ENCODE measurements at regions not wholly inside any gene's neighbourhood (a gene's known extent, or its start where the extent isn't known, plus 50 kb on each side); places are given as distances from the start of the nearest gene placed in this dataset.

DNA sequence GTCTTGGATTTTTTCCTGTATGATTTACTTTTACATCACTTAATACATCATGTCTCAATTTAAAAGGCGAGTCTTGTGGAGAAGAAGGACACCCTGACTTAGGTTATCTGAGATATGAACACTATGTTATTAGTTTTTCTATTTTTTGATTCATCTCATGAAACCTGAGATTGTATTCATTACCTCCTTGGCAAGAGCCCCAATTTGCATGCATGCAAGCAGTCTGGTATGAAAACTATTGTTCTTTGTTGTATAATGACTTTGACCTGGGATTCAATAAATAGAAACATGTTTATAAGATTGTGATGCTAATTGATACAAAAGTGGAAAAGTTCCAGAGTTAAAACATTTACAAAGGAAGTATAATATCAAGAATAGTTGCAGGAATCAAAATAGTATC, 576.1 kb downstream of the NOVA1 start:
- no peak overlapping the region for H3K27ac ChIP-seq (ENCODE audit: extremely low read depth, low read depth, low read length)
- CTCF ChIA-PET (ENCODE audit: low intra/inter-chr PET ratio), result no interaction called here
- no peaks in the 10 kb centered on the region for H3K79me2 ChIP-seq (ENCODE audit: control insufficient read depth, insufficient read depth, low read length)
- BruUV-seq (replicated peaks), result no TSS peak
- no peak overlapping the region for H3K4me2 ChIP-seq (ENCODE audit: insufficient read depth, low read length)
- H3K27me3 ChIP-seq (ENCODE audit: control insufficient read depth in 2 of 2, insufficient read depth in 2 of 2, low read length in 2 of 2), result no peaks in the 10 kb centered on the region
- DNase-seq (ENCODE audit: extremely low read depth in 1 of 4, low spot score in 3 of 4) (no peak), ATAC-seq (no peak), FAIRE-seq (no peak)
- no peaks in the 10 kb centered on the region for H3K36me3 ChIP-seq (ENCODE audit: control insufficient read depth, insufficient read depth, low read length)
- H3K9ac ChIP-seq (ENCODE audit: insufficient read depth in 1 of 2, low read depth in 2 of 2, low read length in 2 of 2), result no peak overlapping the region
- POLR2A ChIA-PET, result no interaction called here
- H2AFZ ChIP-seq (ENCODE audit: low read depth, low read length), result no peak overlapping the region
- TF ChIP-seq ZNF316 (IDR thresholded peaks at IDR 0.05) (no peak), SRSF7 (optimal IDR thresholded peaks at IDR 0.05; ENCODE audit: low read depth, low read length) (no peak), ZNF436 (CRISPR knock-in tag; IDR thresholded peaks at IDR 0.05) (no peak), NCOA1 (IDR thresholded peaks at IDR 0.05; ENCODE audit: low read depth) (no peak), C11orf30 (IDR thresholded peaks at IDR 0.05; ENCODE audit: low read depth) (no peak), ZNF175 (CRISPR knock-in tag; IDR thresholded peaks at IDR 0.05; ENCODE audit: low read depth) (no peak), TFAP4 (CRISPR knock-in tag; IDR thresholded peaks at IDR 0.05; ENCODE audit: borderline replicate concordance) (no peak), SMARCA5 (IDR thresholded peaks at IDR 0.05) (no peak), ZNF584 (CRISPR knock-in tag; IDR thresholded peaks at IDR 0.05; ENCODE audit: low read depth) (no peak), SREBF1 (IDR thresholded peaks at IDR 0.05; ENCODE audit: borderline replicate concordance, low read depth, low read length) (no peak), POU5F1 (IDR thresholded peaks at IDR 0.05; ENCODE audit: borderline replicate concordance, low read depth, low read length, partially characterized antibody) (no peak), PYGO2 (tag; IDR thresholded peaks at IDR 0.05) (no peak), PHB (CRISPR knock-in tag; IDR thresholded peaks at IDR 0.05) (no peak), HDAC3 (IDR thresholded peaks at IDR 0.05; ENCODE audit: borderline replicate concordance, partially characterized antibody) (no peak)
- TF ChIP-seq, protein P1, sequence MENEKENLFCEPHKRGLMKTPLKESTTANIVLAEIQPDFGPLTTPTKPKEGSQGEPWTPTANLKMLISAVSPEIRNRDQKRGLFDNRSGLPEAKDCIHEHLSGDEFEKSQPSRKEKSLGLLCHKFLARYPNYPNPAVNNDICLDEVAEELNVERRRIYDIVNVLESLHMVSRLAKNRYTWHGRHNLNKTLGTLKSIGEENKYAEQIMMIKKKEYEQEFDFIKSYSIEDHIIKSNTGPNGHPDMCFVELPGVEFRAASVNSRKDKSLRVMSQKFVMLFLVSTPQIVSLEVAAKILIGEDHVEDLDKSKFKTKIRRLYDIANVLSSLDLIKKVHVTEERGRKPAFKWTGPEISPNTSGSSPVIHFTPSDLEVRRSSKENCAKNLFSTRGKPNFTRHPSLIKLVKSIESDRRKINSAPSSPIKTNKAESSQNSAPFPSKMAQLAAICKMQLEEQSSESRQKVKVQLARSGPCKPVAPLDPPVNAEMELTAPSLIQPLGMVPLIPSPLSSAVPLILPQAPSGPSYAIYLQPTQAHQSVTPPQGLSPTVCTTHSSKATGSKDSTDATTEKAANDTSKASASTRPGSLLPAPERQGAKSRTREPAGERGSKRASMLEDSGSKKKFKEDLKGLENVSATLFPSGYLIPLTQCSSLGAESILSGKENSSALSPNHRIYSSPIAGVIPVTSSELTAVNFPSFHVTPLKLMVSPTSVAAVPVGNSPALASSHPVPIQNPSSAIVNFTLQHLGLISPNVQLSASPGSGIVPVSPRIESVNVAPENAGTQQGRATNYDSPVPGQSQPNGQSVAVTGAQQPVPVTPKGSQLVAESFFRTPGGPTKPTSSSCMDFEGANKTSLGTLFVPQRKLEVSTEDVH (IDR thresholded peaks at IDR 0.05; ENCODE audit: low read depth, partially characterized antibody), result no peak
- 0% methylated on average over 1 of the region's 1 CpG for WGBS (ENCODE audit: insufficient coverage, low coverage, missing lambda C conversion rate)
- intact Hi-C loops (cut with micrococcal nuclease) (no loop called here), in situ Hi-C loops (cut with MboI) (no loop called here)
- no peaks in the 10 kb centered on the region for H4K20me1 ChIP-seq (replicated peaks; ENCODE audit: control insufficient read depth, insufficient read depth, low read length)
- no peaks in the 10 kb centered on the region for H3K9me1 ChIP-seq (ENCODE audit: control insufficient read depth, insufficient read depth, low read length)
- H3K9me3 ChIP-seq (replicated peaks; ENCODE audit: control insufficient read depth, insufficient read depth, low read depth, low read length), result no peaks in the 10 kb centered on the region
- H3K4me3 ChIP-seq, result no peak overlapping the region
- H3K4me1 ChIP-seq (replicated peaks in 1 of 2; ENCODE audit: control insufficient read depth in 2 of 2, insufficient read depth in 2 of 2, low read length in 2 of 2), result no peaks in the 10 kb centered on the region

Data from K562 (cell line).